ENCODE measurements at regions not wholly inside any gene's neighbourhood (a gene's known extent, or its start where the extent isn't known, plus 50 kb on each side); places are given as distances from the start of the nearest gene placed in this dataset.

- no peak overlapping the region for H3K4me3 Mint-ChIP-seq
- no peaks in the 10 kb centered on the region for H3K4me1 Mint-ChIP-seq
- no peak for DNase-seq
- no peak overlapping the region for H3K27ac Mint-ChIP-seq
- intact Hi-C loops (cut with micrococcal nuclease): no loop called here
- no peaks in the 10 kb centered on the region for H3K36me3 Mint-ChIP-seq (ENCODE audit: low read depth)
- H3K9me3 Mint-ChIP-seq: no peaks in the 10 kb centered on the region
- H3K27me3 Mint-ChIP-seq: peaks cover 7% of the 10 kb centered on the region
Measured at GRCh38 chr1:224528900-224529299, 87.2 kb upstream of the CNIH3 start.

- intact Hi-C loops (cut with micrococcal nuclease): no loop called here
- Mint-ChIP-seq H3K27ac (no peak overlapping the region), H3K4me3 (no peak overlapping the region), H3K27me3 (peaks cover 8% of the 10 kb centered on the region), H3K4me1 (no peaks in the 10 kb centered on the region), H3K9me3 (no peaks in the 10 kb centered on the region), H3K36me3 (ENCODE audit: low read depth) (no peaks in the 10 kb centered on the region)
- no peak for DNase-seq
Measured at GRCh38 chr1:224529844-224530243, 86.3 kb upstream of the CNIH3 start.

- no peaks in the 10 kb centered on the region for H3K4me1 Mint-ChIP-seq
- H3K27ac Mint-ChIP-seq: no peak overlapping the region
- DNase-seq: no peak
- no peaks in the 10 kb centered on the region for H3K36me3 Mint-ChIP-seq (ENCODE audit: low read depth)
- intact Hi-C loops (cut with micrococcal nuclease): no loop called here
- peaks cover 9% of the 10 kb centered on the region for H3K27me3 Mint-ChIP-seq
- H3K9me3 Mint-ChIP-seq: no peaks in the 10 kb centered on the region
- no peak overlapping the region for H3K4me3 Mint-ChIP-seq
Measured at GRCh38 chr1:224533517-224533916, 82.6 kb upstream of the CNIH3 start.

- peaks cover 19% of the 10 kb centered on the region for H3K27me3 Mint-ChIP-seq
- no peak overlapping the region for H3K4me3 Mint-ChIP-seq
- intact Hi-C loops (cut with micrococcal nuclease): no loop called here
- H3K27ac Mint-ChIP-seq: no peak overlapping the region
- H3K4me1 Mint-ChIP-seq: no peaks in the 10 kb centered on the region
- H3K9me3 Mint-ChIP-seq: peaks cover 4% of the 10 kb centered on the region
- H3K36me3 Mint-ChIP-seq (ENCODE audit: low read depth): no peaks in the 10 kb centered on the region
- DNase-seq: no peak
Measured at GRCh38 chr1:224534731-224535130, 81.4 kb upstream of the CNIH3 start.

GRCh38 chr1:224535641-224536040 is 80.5 kb upstream of the CNIH3 start:
- H3K36me3 Mint-ChIP-seq (ENCODE audit: low read depth): no peaks in the 10 kb centered on the region
- no peak overlapping the region for H3K4me3 Mint-ChIP-seq
- H3K9me3 Mint-ChIP-seq: peaks cover 4% of the 10 kb centered on the region
- no peak overlapping the region for H3K27ac Mint-ChIP-seq
- intact Hi-C loops (cut with micrococcal nuclease): no loop called here
- peaks cover 19% of the 10 kb centered on the region for H3K27me3 Mint-ChIP-seq
- no peak for DNase-seq
- H3K4me1 Mint-ChIP-seq: peaks cover 3% of the 10 kb centered on the region

- H3K27ac Mint-ChIP-seq: no peak overlapping the region
- H3K27me3 Mint-ChIP-seq: peaks cover 15% of the 10 kb centered on the region
- DNase-seq: no peak
- H3K4me1 Mint-ChIP-seq: peaks cover 18% of the 10 kb centered on the region
- H3K36me3 Mint-ChIP-seq (ENCODE audit: low read depth): no peaks in the 10 kb centered on the region
- peaks cover 12% of the 10 kb centered on the region for H3K9me3 Mint-ChIP-seq
- H3K4me3 Mint-ChIP-seq: no peak overlapping the region
- intact Hi-C loops (cut with micrococcal nuclease): no loop called here
Measured at GRCh38 chr1:224539971-224540370, 76.1 kb upstream of the CNIH3 start.

- Mint-ChIP-seq H3K27me3 (peaks cover 17% of the 10 kb centered on the region), H3K9me3 (peaks cover 12% of the 10 kb centered on the region), H3K4me3 (no peak overlapping the region), H3K27ac (no peak overlapping the region), H3K36me3 (ENCODE audit: low read depth) (no peaks in the 10 kb centered on the region), H3K4me1 (peaks cover 18% of the 10 kb centered on the region)
- intact Hi-C loops (cut with micrococcal nuclease): no loop called here
- DNase-seq: no peak
Measured at GRCh38 chr1:224540535-224540934, 75.6 kb upstream of the CNIH3 start.

GRCh38 chr1:224541072-224541790 is 74.9 kb upstream of the CNIH3 start:
- H3K4me3 Mint-ChIP-seq: no peak overlapping the region
- DNase-seq: no peak
- H3K4me1 Mint-ChIP-seq: peaks cover 18% of the 10 kb centered on the region
- H3K27me3 Mint-ChIP-seq: peaks cover 17% of the 10 kb centered on the region
- intact Hi-C loops (cut with micrococcal nuclease): no loop called here
- H3K36me3 Mint-ChIP-seq (ENCODE audit: low read depth): no peaks in the 10 kb centered on the region
- peaks cover 12% of the 10 kb centered on the region for H3K9me3 Mint-ChIP-seq
- no peak overlapping the region for H3K27ac Mint-ChIP-seq

- DNase-seq: no peak
- Mint-ChIP-seq H3K4me1 (peaks cover 18% of the 10 kb centered on the region), H3K27me3 (peaks cover 17% of the 10 kb centered on the region), H3K36me3 (ENCODE audit: low read depth) (no peaks in the 10 kb centered on the region), H3K4me3 (no peak overlapping the region), H3K27ac (no peak overlapping the region), H3K9me3 (peaks cover 12% of the 10 kb centered on the region)
- intact Hi-C loops (cut with micrococcal nuclease): loop anchor here (2.0 kb wide), 2 partner anchors 43 to 81 kb away; no protein-coding TSS in a partner anchor
Measured at GRCh38 chr1:224541901-224542630, 74.1 kb upstream of the CNIH3 start.

- H3K27me3 Mint-ChIP-seq: peaks cover 14% of the 10 kb centered on the region
- H3K9me3 Mint-ChIP-seq: peaks cover 12% of the 10 kb centered on the region
- H3K36me3 Mint-ChIP-seq (ENCODE audit: low read depth): no peaks in the 10 kb centered on the region
- peaks cover 18% of the 10 kb centered on the region for H3K4me1 Mint-ChIP-seq
- DNase-seq: peak; percentile 75
- H3K4me3 Mint-ChIP-seq: no peak overlapping the region
- intact Hi-C loops (cut with micrococcal nuclease): loop anchor here (2.0 kb wide), 2 partner anchors 44 to 80 kb away; no protein-coding TSS in a partner anchor
- peak overlapping the region; percentile 39 for H3K27ac Mint-ChIP-seq
Measured at GRCh38 chr1:224542783-224543440, 73.2 kb upstream of the CNIH3 start.

- Mint-ChIP-seq H3K36me3 (ENCODE audit: low read depth) (no peaks in the 10 kb centered on the region), H3K27ac (no peak overlapping the region), H3K27me3 (peaks cover 14% of the 10 kb centered on the region), H3K9me3 (peaks cover 12% of the 10 kb centered on the region), H3K4me1 (peaks cover 18% of the 10 kb centered on the region), H3K4me3 (no peak overlapping the region)
- DNase-seq: no peak
- intact Hi-C loops (cut with micrococcal nuclease): loop anchor here (2.0 kb wide), 2 partner anchors 45 to 79 kb away; no protein-coding TSS in a partner anchor
Measured at GRCh38 chr1:224543453-224543852, 72.7 kb upstream of the CNIH3 start.

- intact Hi-C loops (cut with micrococcal nuclease): no loop called here
- peaks cover 18% of the 10 kb centered on the region for H3K4me1 Mint-ChIP-seq
- DNase-seq: no peak
- no peak overlapping the region for H3K4me3 Mint-ChIP-seq
- H3K9me3 Mint-ChIP-seq: peaks cover 11% of the 10 kb centered on the region
- H3K27ac Mint-ChIP-seq: no peak overlapping the region
- H3K36me3 Mint-ChIP-seq (ENCODE audit: low read depth): no peaks in the 10 kb centered on the region
- peaks cover 5% of the 10 kb centered on the region for H3K27me3 Mint-ChIP-seq
Measured at GRCh38 chr1:224544346-224545110, 71.6 kb upstream of the CNIH3 start.

GRCh38 chr1:224545571-224545970 is 70.5 kb upstream of the CNIH3 start:
- Mint-ChIP-seq H3K27me3 (peaks cover 4% of the 10 kb centered on the region), H3K4me3 (no peak overlapping the region), H3K9me3 (peaks cover 9% of the 10 kb centered on the region), H3K27ac (no peak overlapping the region), H3K36me3 (ENCODE audit: low read depth) (no peaks in the 10 kb centered on the region), H3K4me1 (peaks cover 16% of the 10 kb centered on the region)
- no peak for DNase-seq
- intact Hi-C loops (cut with micrococcal nuclease): no loop called here
